ENCODE measurements at regions not wholly inside any gene's neighbourhood (a gene's known extent, or its start where the extent isn't known, plus 50 kb on each side); places are given as distances from the start of the nearest gene placed in this dataset.

DNA sequence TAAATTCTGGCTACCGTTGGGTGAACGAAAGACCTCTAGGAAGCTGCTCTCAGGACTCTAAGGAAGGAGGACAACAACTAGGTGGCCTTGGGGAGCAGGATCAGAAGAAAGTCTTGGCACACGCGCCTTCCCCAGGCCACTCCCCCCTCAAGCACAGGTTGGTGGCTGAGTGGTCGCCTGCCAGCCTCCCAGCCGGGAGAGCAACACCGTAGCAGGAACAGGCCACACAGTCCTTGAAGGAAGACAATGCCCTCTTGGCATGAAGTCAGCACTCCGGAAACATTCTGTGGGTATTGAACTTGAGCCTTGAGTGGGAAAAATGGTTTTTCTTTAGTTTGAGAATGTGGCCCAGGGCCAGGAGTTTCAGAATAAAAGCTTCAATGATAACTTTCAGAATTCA is 87.4 kb upstream of the AGAP1 start:
- no peak for TF ChIP-seq RAD21 (IDR thresholded peaks at IDR 0.05 in 1 of 2, conservative IDR thresholded peaks at IDR 0.05 in 1 of 2; ENCODE audit: low read depth in 2 of 2, low read length in 2 of 2)
- TF ChIP-seq, protein P1, sequence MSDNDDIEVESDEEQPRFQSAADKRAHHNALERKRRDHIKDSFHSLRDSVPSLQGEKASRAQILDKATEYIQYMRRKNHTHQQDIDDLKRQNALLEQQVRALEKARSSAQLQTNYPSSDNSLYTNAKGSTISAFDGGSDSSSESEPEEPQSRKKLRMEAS (IDR thresholded peaks at IDR 0.05): no peak
- no peak for TF ChIP-seq BACH1 (IDR thresholded peaks at IDR 0.05; ENCODE audit: low read length)
- no peak overlapping the region for H2BK20ac ChIP-seq (ENCODE audit: low read length)
- H3K36me3 ChIP-seq (ENCODE audit: control insufficient read depth in 2 of 4, insufficient read depth in 4 of 4, low read length in 3 of 4): no peaks in the 10 kb centered on the region
- no peak overlapping the region for H4K5ac ChIP-seq (ENCODE audit: insufficient read length, low read depth, low read length)
- H3K56ac ChIP-seq (replicated peaks; ENCODE audit: insufficient read length, low read depth, low read length): no peak overlapping the region
- no peak overlapping the region for H3K27ac ChIP-seq (ENCODE audit: low read depth, low read length)
- H2AFZ ChIP-seq (ENCODE audit: low read length): peak overlapping the region; percentile 41; the same call in 1 of the 2 replicates
- H4K91ac ChIP-seq (replicated peaks; ENCODE audit: insufficient read length, low read length): no peak overlapping the region
- no peaks in the 10 kb centered on the region for H3K9me3 ChIP-seq (ENCODE audit: insufficient read depth in 2 of 2, low read depth in 1 of 2, low read length in 1 of 2)
- FAIRE-seq (no peak), DNase-seq (ENCODE audit: low read depth in 1 of 2, low spot score in 2 of 2) (no peak)
- ChIA-PET POLR2A (ENCODE audit: partially characterized antibody) (no interaction called here), CTCF (ENCODE audit: partially characterized antibody) (interaction anchor here (0.9 to 1.4 kb wide), 2 partner anchors 95 to 270 kb away, joined by 3 read pairs; no protein-coding TSS in a partner anchor)
- no peak overlapping the region for H3K18ac ChIP-seq (ENCODE audit: extremely low read depth, low read length)
- H3K4me2 ChIP-seq (ENCODE audit: insufficient read depth in 1 of 2, low read depth in 2 of 2, low read length in 2 of 2): no peak overlapping the region
- no peaks in the 10 kb centered on the region for H3K4me1 ChIP-seq (replicated peaks in 1 of 4; ENCODE audit: control insufficient read depth in 3 of 4, insufficient read depth in 4 of 4, low read length in 3 of 4)
- H3K27me3 ChIP-seq (replicated peaks in 1 of 4; ENCODE audit: control insufficient read depth in 3 of 4, extremely low read depth in 1 of 4, insufficient read depth in 3 of 4, low read length in 3 of 4): no peaks in the 10 kb centered on the region
- no peaks in the 10 kb centered on the region for H3K79me1 ChIP-seq (ENCODE audit: low read depth, low read length)
- H3K14ac ChIP-seq (ENCODE audit: insufficient read length): no peak overlapping the region
- no peak overlapping the region for H2BK120ac ChIP-seq (replicated peaks; ENCODE audit: low read depth, low read length)
- H3K9ac ChIP-seq (replicated peaks in 1 of 4; ENCODE audit: extremely low read depth in 1 of 4, low read depth in 3 of 4, low read length in 3 of 4): no peak overlapping the region
- no peak overlapping the region for H2BK5ac ChIP-seq (ENCODE audit: low read depth, low read length)
- H3K4me3 ChIP-seq (ENCODE audit: extremely low read depth in 1 of 4, insufficient read depth in 2 of 4, low read depth in 3 of 4, low read length in 4 of 4): no peak overlapping the region
- WGBS, 2 experiments (ENCODE audit: extremely low coverage in 1 of 2, insufficient coverage in 1 of 2, insufficient read length in 1 of 2, insufficient replicate concordance in 2 of 2, low coverage in 1 of 2, low lambda C conversion rate in 2 of 2, missing lambda C conversion rate in 1 of 2): 84% methylated on average over 8 of the region's 8 CpGs; no CpG with 5 or more reads in 1 of the 2 experiments
- no peak overlapping the region for H4K8ac ChIP-seq (ENCODE audit: extremely low read depth, insufficient read depth, low read length)
- H3K79me2 ChIP-seq (ENCODE audit: control insufficient read depth in 1 of 2, insufficient read depth in 2 of 2, low read length in 2 of 2): no peaks in the 10 kb centered on the region
- no peak overlapping the region for H3K4ac ChIP-seq (replicated peaks; ENCODE audit: insufficient read length, low read depth, low read length)
- no peak overlapping the region for H2BK15ac ChIP-seq (ENCODE audit: low read length)
- no peaks in the 10 kb centered on the region for H3K23me2 ChIP-seq (ENCODE audit: low read depth, low read length)
- no peak overlapping the region for H2AK5ac ChIP-seq (ENCODE audit: low read depth, low read length)
- H3K23ac ChIP-seq (ENCODE audit: insufficient read length): no peak overlapping the region
- no peak overlapping the region for H2BK12ac ChIP-seq (ENCODE audit: low read depth, low read length)
- H4K20me1 ChIP-seq (replicated peaks in 1 of 2; ENCODE audit: control insufficient read depth in 1 of 2, insufficient read depth in 2 of 2, low read length in 2 of 2): no peaks in the 10 kb centered on the region
